Trophoblast cell (in vitro differentiated cells and primary cell): ENCODE measurements at regions not wholly inside any gene's neighbourhood (a gene's known extent, or its start where the extent isn't known, plus 50 kb on each side); places are given as distances from the start of the nearest gene placed in this dataset.

Source experiments
- DNase-seq, 2 donors: peaks; one replicate each; pipeline ENCODE4 v3.0.0-alpha.2; 2016
- H2AFZ ChIP-seq: 2 replicates; pipeline ENCODE4 v1.6.1; 2013; ENCODE audit warnings: low read length, moderate library complexity, mild to moderate bottlenecking; ENCODE audit not compliant: insufficient read depth, poor library complexity
- H2AK5ac ChIP-seq: 2 replicates; pipeline ENCODE4 v1.6.1; 2013; ENCODE audit warnings: mild to moderate bottlenecking, low read length
- H2BK120ac ChIP-seq: 2 replicates; pipeline ENCODE4 v1.6.1; 2013; ENCODE audit warnings: low read length, mild to moderate bottlenecking, moderate library complexity; ENCODE audit not compliant: insufficient read depth, poor library complexity
- H2BK12ac ChIP-seq: 2 replicates; pipeline ENCODE4 v1.6.1; 2013; ENCODE audit warnings: mild to moderate bottlenecking, low read length, moderate library complexity
- H2BK5ac ChIP-seq: 2 replicates; pipeline ENCODE4 v1.6.1; 2013; ENCODE audit warnings: low read length, low read depth, moderate library complexity, mild to moderate bottlenecking; ENCODE audit not compliant: poor library complexity
- H3K14ac ChIP-seq: 2 replicates; pipeline ENCODE4 v1.6.1; 2013; ENCODE audit warnings: mild to moderate bottlenecking, low read length
- H3K18ac ChIP-seq: 2 replicates; pipeline ENCODE4 v1.6.1; 2013; ENCODE audit warnings: mild to moderate bottlenecking, low read length
- H3K23ac ChIP-seq: 2 replicates; pipeline ENCODE4 v1.6.1; 2013; ENCODE audit warnings: low read length
- H3K27ac ChIP-seq: 2 replicates; pipeline ENCODE4 v1.5.1; 2013; ENCODE audit warnings: low read depth, mild to moderate bottlenecking, inconsistent platforms, low read length, moderate library complexity
- H3K27me3 ChIP-seq: 2 replicates; pipeline ENCODE4 v1.6.1; 2013; ENCODE audit warnings: inconsistent platforms, mild to moderate bottlenecking, low read length, moderate library complexity; ENCODE audit not compliant: insufficient read depth
- H3K36me3 ChIP-seq, 2 experiments: 1 replicate in 1 of 2; 2 replicates in 1 of 2; pipeline ENCODE4 v1.6.1; 2013; ENCODE audit warnings: low read length in 2 of 2, mild to moderate bottlenecking in 2 of 2, moderate library complexity in 1 of 2; ENCODE audit not compliant: insufficient read depth in 2 of 2, control insufficient read depth in 1 of 2
- H3K4ac ChIP-seq: 2 replicates; pipeline ENCODE4 v1.6.1; 2013; ENCODE audit warnings: low read depth, mild to moderate bottlenecking, low read length, moderate library complexity
- H3K4me1 ChIP-seq, 2 experiments: 1 replicate in 1 of 2; 2 replicates in 1 of 2; pipeline ENCODE4 v1.6.1; 2013; ENCODE audit warnings: low read length in 2 of 2, mild to moderate bottlenecking in 2 of 2, moderate library complexity in 1 of 2; ENCODE audit not compliant: insufficient read depth in 2 of 2, control insufficient read depth in 1 of 2
- H3K4me2 ChIP-seq: 2 replicates; pipeline ENCODE4 v1.6.1; 2013; ENCODE audit warnings: inconsistent platforms, mild to moderate bottlenecking, low read length, moderate library complexity
- H3K4me3 ChIP-seq: 2 replicates; pipeline ENCODE4 v1.5.1; 2013; ENCODE audit warnings: mild to moderate bottlenecking, low read depth, low read length, inconsistent platforms
- H3K79me1 ChIP-seq: one replicate; pipeline ENCODE4 v1.6.1; 2013; ENCODE audit warnings: low read length
- H3K79me2 ChIP-seq: 2 replicates; pipeline ENCODE4 v1.6.1; 2013; ENCODE audit warnings: low read length, mild to moderate bottlenecking; ENCODE audit not compliant: control insufficient read depth, insufficient read depth, poor library complexity
- H3K9ac ChIP-seq: 2 replicates; pipeline ENCODE4 v1.6.1; 2013; ENCODE audit warnings: mild to moderate bottlenecking, low read length
- H3K9me3 ChIP-seq: 2 replicates; pipeline ENCODE4 v1.6.1; 2013; ENCODE audit warnings: low read depth, mild to moderate bottlenecking, control low read depth, inconsistent platforms, low read length; ENCODE audit not compliant: insufficient read depth
- H4K12ac ChIP-seq: 2 replicates; pipeline ENCODE4 v1.6.1; 2013; ENCODE audit warnings: low read depth, mild to moderate bottlenecking, low read length, moderate library complexity
- H4K8ac ChIP-seq: 2 replicates; pipeline ENCODE4 v1.6.1; 2013; ENCODE audit warnings: low read depth, mild to moderate bottlenecking, low read length, moderate library complexity
- H4K91ac ChIP-seq: one replicate; pipeline ENCODE4 v1.6.1; 2013; ENCODE audit warnings: low read depth, mild to moderate bottlenecking, low read length, moderate library complexity
- WGBS: extraction: QIAGEN DNeasy Blood & Tissue Kit; methylation state at CpG from one replicate; pipeline ENCODE4 v1.1.7; 2013; ENCODE audit warnings: missing lambda C conversion rate; ENCODE audit not compliant: insufficient read length, insufficient coverage; ENCODE audit errors: extremely low coverage; 5-methylcytosine and 5-hydroxymethylcytosine counted together

DNA sequence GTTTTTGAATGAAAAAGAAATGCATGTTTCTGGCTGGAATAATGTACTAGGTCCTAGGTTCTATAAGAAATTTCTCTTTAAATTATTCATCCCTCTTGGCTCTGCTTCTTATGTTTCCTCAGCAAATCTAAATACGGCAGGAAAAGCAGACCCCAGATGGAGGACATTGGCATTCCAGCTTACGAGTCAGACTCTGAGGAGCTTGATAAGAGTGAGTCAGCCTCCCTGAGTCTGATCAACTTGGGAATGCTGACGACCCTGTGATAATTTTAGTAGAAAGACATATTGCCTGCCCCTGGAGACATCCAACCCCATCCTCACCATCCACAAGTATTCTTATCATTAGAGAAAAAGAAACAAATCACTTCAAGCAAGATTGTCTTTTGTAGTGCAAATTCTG, 509.7 kb upstream of the MARCKS start:
- Histone ChIP-seq H3K18ac (no peak overlapping the region), H3K27ac (no peak overlapping the region), H3K4ac (no peak overlapping the region), H2BK120ac (no peak overlapping the region), H3K23ac (no peak overlapping the region), H4K12ac (no peak overlapping the region), H3K4me2 (no peak overlapping the region), H3K9me3 (no peaks in the 10 kb centered on the region), H2AK5ac (no peak overlapping the region), H3K9ac (no peak overlapping the region), H4K91ac (no peak overlapping the region), H3K4me1 (peaks cover 2 to 4% of the 10 kb centered on the region in 2 experiments), H2BK5ac (peak overlapping the region; percentile 21), H3K27me3 (no peaks in the 10 kb centered on the region), H3K79me1 (peaks cover 3% of the 10 kb centered on the region), H2AFZ (no peak overlapping the region), H3K4me3 (no peak overlapping the region), H2BK12ac (no peak overlapping the region), H3K36me3 (no peaks in the 10 kb centered on the region), H4K8ac (no peak overlapping the region), H3K14ac (no peak overlapping the region), H3K79me2 (no peaks in the 10 kb centered on the region)
- no CpG with 5 or more reads among the region's 3 CpGs for WGBS
- DNase-seq = no peak

DNA sequence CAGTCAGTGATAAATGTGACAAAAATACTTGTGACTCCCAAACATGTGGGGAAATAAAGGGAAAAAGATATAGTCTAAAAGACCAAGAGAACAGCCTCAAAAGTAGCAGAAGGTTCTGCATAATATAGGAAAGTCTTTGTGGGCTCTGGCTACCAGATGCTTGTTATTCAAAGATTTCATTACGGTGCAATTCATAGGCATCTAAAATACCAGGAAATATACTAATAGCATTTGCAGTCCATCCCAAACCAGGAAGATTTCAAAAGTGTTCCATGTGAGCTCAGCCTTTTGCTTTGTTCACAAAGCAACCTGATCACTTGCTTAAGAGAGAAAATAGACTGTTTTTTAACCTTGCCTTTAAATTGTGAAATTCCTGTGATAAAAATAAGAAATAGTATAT, 506.7 kb upstream of the MARCKS start:
- Histone ChIP-seq H2BK120ac (no peak overlapping the region), H4K91ac (no peak overlapping the region), H3K4me2 (no peak overlapping the region), H3K79me2 (peaks cover 3% of the 10 kb centered on the region), H3K23ac (no peak overlapping the region), H3K36me3 (no peaks in the 10 kb centered on the region), H3K18ac (no peak overlapping the region), H3K79me1 (peaks cover 8% of the 10 kb centered on the region), H3K9me3 (no peaks in the 10 kb centered on the region), H3K4ac (no peak overlapping the region), H3K4me3 (no peak overlapping the region), H3K14ac (no peak overlapping the region), H4K8ac (no peak overlapping the region), H2BK12ac (no peak overlapping the region), H2BK5ac (no peak overlapping the region), H2AK5ac (no peak overlapping the region), H3K9ac (no peak overlapping the region), H3K27me3 (no peaks in the 10 kb centered on the region), H3K27ac (no peak overlapping the region), H2AFZ (no peak overlapping the region), H3K4me1 (peaks cover 5 to 8% of the 10 kb centered on the region in 2 experiments), H4K12ac (no peak overlapping the region)
- WGBS = no CpG with 5 or more reads among the region's 1 CpG
- no peak for DNase-seq

DNA sequence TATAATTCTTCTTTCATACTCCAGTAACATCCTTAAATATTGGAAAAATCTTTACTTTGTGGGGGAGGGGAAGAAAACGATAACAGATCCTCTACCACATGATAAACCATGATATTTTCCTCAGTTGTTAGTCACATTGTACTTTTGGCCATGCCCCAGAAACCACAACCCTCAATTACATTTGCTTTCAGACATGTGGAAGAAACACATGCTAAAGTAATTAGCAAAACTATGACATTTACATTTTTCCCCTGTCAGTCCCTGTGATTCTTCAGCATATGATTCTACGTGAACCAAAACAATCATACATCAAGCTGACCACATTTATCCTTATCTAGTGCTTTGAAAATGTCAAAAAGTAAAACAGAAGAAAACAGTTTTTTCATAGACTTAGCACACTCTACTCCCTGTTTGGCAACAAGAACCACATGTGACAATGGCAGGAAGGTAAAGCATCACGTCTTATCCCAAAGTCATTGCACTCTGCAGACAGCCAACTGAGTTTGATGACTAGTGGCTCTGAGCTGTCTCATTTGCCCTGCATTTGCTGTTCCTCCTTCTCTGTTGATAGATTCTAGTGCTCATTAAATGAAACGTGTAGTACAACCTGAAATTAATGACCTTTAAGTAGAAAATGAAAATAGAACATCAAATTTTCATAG, 505.8 kb upstream of the MARCKS start:
- no peak overlapping the region for H3K4ac ChIP-seq
- H3K14ac ChIP-seq = no peak overlapping the region
- no peak overlapping the region for H4K12ac ChIP-seq
- H2BK12ac ChIP-seq = no peak overlapping the region
- peak overlapping the region; percentile 56 for H2BK120ac ChIP-seq
- H3K4me3 ChIP-seq = no peak overlapping the region
- no peaks in the 10 kb centered on the region for H3K36me3 ChIP-seq
- no peak overlapping the region for H3K27ac ChIP-seq
- H2AK5ac ChIP-seq = no peak overlapping the region
- no peaks in the 10 kb centered on the region for H3K27me3 ChIP-seq
- no peak for DNase-seq
- no peak overlapping the region for H4K8ac ChIP-seq
- H3K9me3 ChIP-seq = no peaks in the 10 kb centered on the region
- peaks cover 5 to 8% of the 10 kb centered on the region in 2 experiments for H3K4me1 ChIP-seq
- no peak overlapping the region for H3K18ac ChIP-seq
- H2AFZ ChIP-seq = no peak overlapping the region
- H3K9ac ChIP-seq = no peak overlapping the region
- H3K79me1 ChIP-seq = peaks cover 8% of the 10 kb centered on the region
- no peak overlapping the region for H3K4me2 ChIP-seq
- WGBS = no CpG with 5 or more reads among the region's 4 CpGs
- no peak overlapping the region for H3K23ac ChIP-seq
- no peak overlapping the region for H2BK5ac ChIP-seq
- no peak overlapping the region for H4K91ac ChIP-seq
- H3K79me2 ChIP-seq = peaks cover 3% of the 10 kb centered on the region

DNA sequence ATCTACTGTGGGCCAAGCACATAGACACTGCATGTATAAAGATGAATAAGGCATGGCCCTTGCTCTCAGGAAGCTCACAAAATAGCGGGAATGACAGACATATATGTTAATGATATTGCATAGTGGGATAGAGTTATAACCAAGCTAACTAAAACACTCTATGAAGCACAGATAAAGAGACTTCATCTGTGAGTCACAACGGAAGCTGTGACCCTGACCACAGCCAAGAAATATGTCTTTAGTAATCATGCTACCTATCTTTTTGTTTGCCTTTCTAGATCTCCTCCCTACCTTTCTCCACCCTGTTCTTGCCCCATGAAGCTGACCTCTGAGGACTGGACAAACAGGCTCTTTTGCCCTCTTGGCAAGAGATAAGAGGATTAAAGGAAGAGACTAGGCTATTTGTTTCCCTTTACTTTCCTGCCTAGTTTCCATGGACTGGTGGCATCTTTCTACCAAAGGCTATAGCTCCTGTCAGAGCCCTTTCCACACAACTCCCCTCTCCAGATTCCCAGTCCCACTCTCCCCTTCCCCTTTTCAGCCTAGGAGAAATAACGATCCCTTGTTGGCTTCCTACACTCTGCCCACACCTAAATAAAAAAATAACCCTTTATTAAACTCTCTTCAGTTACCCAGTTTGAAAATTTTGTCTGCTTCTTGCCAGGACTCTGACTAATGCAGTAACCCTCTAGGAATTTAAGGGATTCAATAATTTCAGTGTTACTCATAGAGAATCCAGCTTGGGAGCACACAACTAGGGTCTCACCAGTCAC, 504.9 kb upstream of the MARCKS start:
- peak; percentile 90 to 96 for DNase-seq
- Histone ChIP-seq H3K4me3 (no peak overlapping the region), H2AFZ (no peak overlapping the region)

More for the DNA sequence above, 504.9 kb upstream of the MARCKS start:
- peaks cover 5 to 8% of the 10 kb centered on the region in 2 experiments for H3K4me1 ChIP-seq
- H3K79me1 ChIP-seq = peaks cover 9% of the 10 kb centered on the region
- H2BK12ac ChIP-seq = peak overlapping the region; percentile 73
- H4K8ac ChIP-seq = peak overlapping the region; percentile 52
- no peak overlapping the region for H3K4me2 ChIP-seq
- H4K12ac ChIP-seq = no peak overlapping the region
- H2BK120ac ChIP-seq = peak overlapping the region; percentile 86
- no peaks in the 10 kb centered on the region for H3K27me3 ChIP-seq
- H3K23ac ChIP-seq = no peak overlapping the region
- no CpG with 5 or more reads among the region's 3 CpGs for WGBS
- no peak overlapping the region for H3K18ac ChIP-seq
- H3K27ac ChIP-seq = peak overlapping the region; percentile 73
- no peaks in the 10 kb centered on the region for H3K36me3 ChIP-seq
- H3K4ac ChIP-seq = no peak overlapping the region
- H2AK5ac ChIP-seq = no peak overlapping the region
- H4K91ac ChIP-seq = peak overlapping the region; percentile 66
- peak overlapping the region; percentile 86 for H2BK5ac ChIP-seq
- no peaks in the 10 kb centered on the region for H3K9me3 ChIP-seq
- peaks cover 3% of the 10 kb centered on the region for H3K79me2 ChIP-seq
- no peak overlapping the region for H3K14ac ChIP-seq
- no peak overlapping the region for H3K9ac ChIP-seq
